Karpas-422 (cell line): ENCODE measurements at regions not wholly inside any gene's neighbourhood (a gene's known extent, or its start where the extent isn't known, plus 50 kb on each side); places are given as distances from the start of the nearest gene placed in this dataset.
"Not testable (repeated sequence)": the region's sequence is repeated elsewhere in the genome, so short reads cannot be mapped to it uniquely, and the experiment has no call there.

Experiments
- DNase-seq: peaks from one replicate; pipeline ENCODE4 v3.0.0-alpha.2; 2015
- H2AFZ ChIP-seq: fragments of 200-600 bp; sonication (generic); 2 replicates; pipeline ENCODE4 v1.6.1; 2014; ENCODE audit warnings: antibody characterized with exemption, low read length, mixed read lengths
- H3K27ac ChIP-seq: fragments of 200-600 bp; sonication (generic); 2 replicates; pipeline ENCODE4 v1.5.1; 2014; ENCODE audit warnings: mild to moderate bottlenecking, low read length, moderate library complexity
- H3K27me3 ChIP-seq: fragments of 200-600 bp; sonication (generic); 2 replicates; pipeline ENCODE4 v1.6.1; 2014; ENCODE audit warnings: low read length, mixed read lengths
- H3K36me3 ChIP-seq: fragments of 200-600 bp; sonication (generic); 2 replicates; pipeline ENCODE4 v1.6.1; 2014; ENCODE audit warnings: low read length, mixed read lengths; ENCODE audit not compliant: insufficient read depth
- H3K4me1 ChIP-seq: fragments of 200-600 bp; sonication (generic); 2 replicates; pipeline ENCODE4 v1.6.1; 2014; ENCODE audit warnings: mild to moderate bottlenecking, low read length, mixed read lengths
- H3K4me2 ChIP-seq: fragments of 200-600 bp; sonication (generic); 2 replicates; pipeline ENCODE4 v1.6.1; 2014; ENCODE audit warnings: low read length, low read depth, mild to moderate bottlenecking; ENCODE audit not compliant: poor library complexity, severe bottlenecking
- H3K4me3 ChIP-seq: fragments of 200-600 bp; sonication (generic); 2 replicates; pipeline ENCODE4 v1.5.1; 2014; ENCODE audit warnings: mild to moderate bottlenecking, antibody characterized with exemption, low read length, mixed read lengths
- H3K79me2 ChIP-seq: fragments of 200-600 bp; sonication (generic); 2 replicates; pipeline ENCODE4 v1.6.1; 2014; ENCODE audit warnings: mild to moderate bottlenecking, low read length, mixed read lengths
- H3K9ac ChIP-seq: fragments of 200-600 bp; sonication (generic); 2 replicates; pipeline ENCODE4 v1.6.0; 2014; ENCODE audit warnings: low read length
- H3K9me2 ChIP-seq: fragments of 200-600 bp; sonication (generic), shearing (Covaris generic); replicated peaks from 2 replicates; pipeline ENCODE4 v1.6.0; 2014; ENCODE audit warnings: mild to moderate bottlenecking, low read length, moderate library complexity; ENCODE audit not compliant: insufficient read depth
- H3K9me3 ChIP-seq: fragments of 300-700, 200-600 bp; sonication (generic); 2 replicates; pipeline ENCODE4 v1.6.1; 2014; ENCODE audit warnings: low read length, mixed read lengths
- H4K20me1 ChIP-seq: fragments of 200-600 bp; sonication (generic); 2 replicates; pipeline ENCODE4 v1.6.1; 2014; ENCODE audit warnings: mild to moderate bottlenecking, antibody characterized with exemption, low read length, low read depth; ENCODE audit not compliant: insufficient read depth

GRCh38 chr5:97523336-97523735, 340.3 kb upstream of the RIOK2 start:
- H3K4me1 ChIP-seq, H3K27ac ChIP-seq, DNase-seq, H3K9me2 ChIP-seq, H3K36me3 ChIP-seq, H3K27me3 ChIP-seq, H3K79me2 ChIP-seq, H3K4me3 ChIP-seq, H3K9ac ChIP-seq, H3K9me3 ChIP-seq, H4K20me1 ChIP-seq, H3K4me2 ChIP-seq, H2AFZ ChIP-seq: not testable (repeated sequence)

- Histone ChIP-seq H3K9ac (no peak overlapping the region), H3K27me3 (no peaks in the 10 kb centered on the region), H3K9me3 (no peaks in the 10 kb centered on the region), H3K36me3 (no peaks in the 10 kb centered on the region), H3K27ac (no peak overlapping the region), H2AFZ (no peak overlapping the region), H3K4me3 (no peak overlapping the region), H3K79me2 (no peaks in the 10 kb centered on the region), H3K4me1 (no peaks in the 10 kb centered on the region), H3K4me2 (no peak overlapping the region), H3K9me2 (no peaks in the 10 kb centered on the region), H4K20me1 (no peaks in the 10 kb centered on the region)
- no peak for DNase-seq
Measured at GRCh38 chr5:97525780-97526179, 342.7 kb upstream of the RIOK2 start.

DNA sequence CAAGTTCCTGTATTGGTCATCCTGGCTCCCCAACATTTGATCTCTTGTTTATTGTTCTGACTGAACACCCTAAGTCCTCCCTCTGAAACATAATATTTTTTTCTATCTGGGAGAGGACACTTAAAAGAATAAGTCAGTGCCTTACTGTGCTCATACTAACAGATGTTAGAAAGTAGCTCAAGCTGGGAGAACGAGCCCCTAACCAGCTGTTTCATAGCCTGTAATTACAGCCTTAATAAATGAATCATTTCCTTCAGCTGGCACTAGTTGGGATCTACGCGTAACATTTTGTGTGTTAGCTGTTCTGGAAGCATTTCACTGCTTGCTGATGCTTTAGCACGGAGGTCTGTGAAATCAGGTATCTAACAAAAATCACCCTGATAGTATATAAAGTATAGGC, 345.9 kb upstream of the RIOK2 start:
- Histone ChIP-seq H2AFZ (no peak overlapping the region), H3K4me2 (no peak overlapping the region), H3K9me3 (no peaks in the 10 kb centered on the region), H3K9ac (no peak overlapping the region), H3K27me3 (no peaks in the 10 kb centered on the region), H3K4me1 (no peaks in the 10 kb centered on the region), H3K9me2 (no peaks in the 10 kb centered on the region), H3K27ac (no peak overlapping the region), H3K79me2 (no peaks in the 10 kb centered on the region), H4K20me1 (no peaks in the 10 kb centered on the region), H3K36me3 (no peaks in the 10 kb centered on the region), H3K4me3 (no peak overlapping the region)
- DNase-seq: no peak

DNA sequence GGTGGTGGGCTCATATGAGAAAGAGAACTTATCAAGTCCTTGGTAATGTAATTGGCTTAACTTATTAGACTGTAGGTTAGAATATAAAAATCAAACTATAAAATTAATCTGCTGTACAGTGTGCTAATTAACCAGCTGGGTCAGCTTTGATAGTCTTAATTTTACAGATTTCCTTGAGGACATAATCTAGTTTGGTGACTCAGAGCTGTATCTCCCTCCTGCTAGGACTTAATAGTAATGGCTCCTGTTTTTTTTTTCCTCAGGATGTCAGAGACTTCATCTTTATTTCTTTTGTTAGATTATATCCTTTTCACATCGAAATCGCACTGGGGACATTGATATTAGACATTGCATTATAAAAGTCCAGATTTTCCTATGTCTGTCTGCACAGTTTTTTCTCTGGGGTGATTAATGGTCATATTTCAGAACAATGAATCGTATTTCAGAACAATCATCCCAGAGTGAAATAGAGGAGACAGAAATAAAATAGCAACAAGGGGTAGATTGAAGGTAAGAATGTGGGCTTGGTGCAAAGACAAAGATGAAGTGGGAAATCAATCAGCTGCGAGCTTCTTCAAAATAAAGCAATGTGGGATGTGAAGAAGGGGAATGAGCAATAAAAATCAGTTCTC, 346.4 kb upstream of the RIOK2 start:
- H3K4me3 ChIP-seq: no peak overlapping the region
- H3K4me2 ChIP-seq: no peak overlapping the region
- no peaks in the 10 kb centered on the region for H3K36me3 ChIP-seq

GRCh38 chr5:97531549-97531948, 348.5 kb upstream of the RIOK2 start:
- DNase-seq: no peak
- Histone ChIP-seq H3K9me3 (no peaks in the 10 kb centered on the region), H3K4me1 (no peaks in the 10 kb centered on the region), H3K27ac (no peak overlapping the region), H3K27me3 (no peaks in the 10 kb centered on the region), H4K20me1 (no peaks in the 10 kb centered on the region), H3K4me2 (no peak overlapping the region), H3K4me3 (no peak overlapping the region), H3K36me3 (no peaks in the 10 kb centered on the region), H3K9ac (no peak overlapping the region), H3K79me2 (no peaks in the 10 kb centered on the region), H2AFZ (no peak overlapping the region), H3K9me2 (no peaks in the 10 kb centered on the region)

More for the DNA sequence above, 346.4 kb upstream of the RIOK2 start:
- no peak for DNase-seq
- no peaks in the 10 kb centered on the region for H4K20me1 ChIP-seq
- H3K9me2 ChIP-seq: no peaks in the 10 kb centered on the region
- no peak overlapping the region for H2AFZ ChIP-seq
- H3K9me3 ChIP-seq: no peaks in the 10 kb centered on the region
- no peaks in the 10 kb centered on the region for H3K4me1 ChIP-seq
- no peaks in the 10 kb centered on the region for H3K79me2 ChIP-seq
- H3K9ac ChIP-seq: no peak overlapping the region
- no peak overlapping the region for H3K27ac ChIP-seq
- no peaks in the 10 kb centered on the region for H3K27me3 ChIP-seq

DNA sequence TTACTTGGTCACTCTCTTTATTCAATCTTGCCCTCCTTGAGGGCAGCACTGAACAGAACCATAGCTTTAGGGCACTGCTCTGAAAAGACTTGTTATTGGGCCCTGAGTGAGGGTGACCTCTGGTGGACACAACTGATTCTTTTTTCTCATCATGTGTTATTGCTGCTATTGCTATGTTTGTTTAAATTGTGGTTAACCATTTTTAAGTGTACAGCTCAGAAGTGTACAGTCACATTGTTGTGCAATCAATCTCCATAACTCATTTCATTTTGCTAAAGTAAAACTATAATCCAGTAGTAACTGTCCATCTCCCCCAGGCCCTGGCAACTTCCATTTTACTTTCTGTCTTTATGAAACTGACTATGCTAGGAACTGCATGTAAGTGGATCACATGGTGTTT, 351.1 kb upstream of the RIOK2 start:
- no peak overlapping the region for H3K4me2 ChIP-seq
- no peaks in the 10 kb centered on the region for H4K20me1 ChIP-seq
- H3K4me3 ChIP-seq: no peak overlapping the region
- no peaks in the 10 kb centered on the region for H3K4me1 ChIP-seq
- peak; percentile 68 for DNase-seq
- no peaks in the 10 kb centered on the region for H3K9me2 ChIP-seq
- no peak overlapping the region for H2AFZ ChIP-seq
- no peaks in the 10 kb centered on the region for H3K36me3 ChIP-seq
- H3K27ac ChIP-seq: no peak overlapping the region
- H3K9me3 ChIP-seq: no peaks in the 10 kb centered on the region
- no peaks in the 10 kb centered on the region for H3K27me3 ChIP-seq
- no peaks in the 10 kb centered on the region for H3K79me2 ChIP-seq
- H3K9ac ChIP-seq: no peak overlapping the region

DNA sequence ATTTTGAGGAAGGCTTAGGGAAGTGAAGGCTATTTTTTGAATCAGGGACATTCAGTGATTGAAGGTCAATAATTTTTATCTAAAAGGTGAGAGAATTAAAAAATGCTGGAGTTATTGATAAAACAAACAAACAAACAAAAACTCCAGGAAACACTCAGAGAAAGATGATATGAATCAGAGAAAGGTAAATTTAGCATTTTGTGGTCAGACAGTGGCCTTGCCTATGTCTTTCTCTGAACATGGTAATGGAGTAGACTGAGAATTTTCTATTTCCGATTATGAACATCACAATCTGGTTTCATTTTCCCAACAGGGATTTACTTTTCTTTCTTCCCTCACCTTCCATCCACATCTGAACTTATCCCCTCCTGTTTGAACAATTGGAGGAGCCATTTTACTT, 353.6 kb upstream of the RIOK2 start:
- Histone ChIP-seq H4K20me1 (no peaks in the 10 kb centered on the region), H3K9ac (no peak overlapping the region), H3K4me1 (no peaks in the 10 kb centered on the region), H3K9me2 (no peaks in the 10 kb centered on the region), H2AFZ (no peak overlapping the region), H3K27me3 (no peaks in the 10 kb centered on the region), H3K4me2 (no peak overlapping the region), H3K4me3 (no peak overlapping the region), H3K79me2 (no peaks in the 10 kb centered on the region), H3K36me3 (no peaks in the 10 kb centered on the region), H3K9me3 (no peaks in the 10 kb centered on the region), H3K27ac (no peak overlapping the region)
- no peak for DNase-seq

DNA sequence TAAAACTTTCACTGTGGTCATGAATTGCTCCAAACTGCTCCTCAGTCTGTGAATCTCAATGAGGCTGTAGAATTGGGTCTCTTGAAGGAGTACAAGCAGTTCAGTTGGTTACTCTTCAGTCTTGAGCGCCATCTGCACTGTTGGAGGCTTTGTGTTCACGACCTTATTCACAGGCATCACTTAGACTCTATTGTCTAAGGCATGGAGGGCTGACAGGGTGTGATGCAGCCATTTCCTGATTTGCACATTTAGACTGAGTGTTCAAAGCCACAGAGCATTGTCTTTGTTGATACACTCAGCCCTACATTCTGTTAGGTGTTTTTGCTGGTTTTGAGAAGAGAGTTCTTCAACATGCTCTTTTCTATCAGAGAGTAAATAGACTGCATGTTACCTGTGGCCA, 355.9 kb upstream of the RIOK2 start:
- Histone ChIP-seq H3K4me1 (no peaks in the 10 kb centered on the region), H3K9me2 (no peaks in the 10 kb centered on the region), H3K4me3 (no peak overlapping the region), H2AFZ (no peak overlapping the region), H3K4me2 (no peak overlapping the region), H3K36me3 (no peaks in the 10 kb centered on the region), H3K27me3 (no peaks in the 10 kb centered on the region), H3K79me2 (no peaks in the 10 kb centered on the region), H4K20me1 (no peaks in the 10 kb centered on the region), H3K9me3 (no peaks in the 10 kb centered on the region), H3K27ac (no peak overlapping the region), H3K9ac (no peak overlapping the region)
- no peak for DNase-seq

- Histone ChIP-seq H3K79me2 (no peaks in the 10 kb centered on the region), H2AFZ (no peak overlapping the region), H3K4me2 (no peak overlapping the region), H3K4me3 (no peak overlapping the region), H3K27ac (no peak overlapping the region), H3K9ac (no peak overlapping the region), H3K36me3 (no peaks in the 10 kb centered on the region), H3K9me3 (no peaks in the 10 kb centered on the region), H3K27me3 (no peaks in the 10 kb centered on the region), H3K4me1 (no peaks in the 10 kb centered on the region), H4K20me1 (no peaks in the 10 kb centered on the region), H3K9me2 (no peaks in the 10 kb centered on the region)
- no peak for DNase-seq
Measured at GRCh38 chr5:97541864-97542263, 358.8 kb upstream of the RIOK2 start.
